Kidney (tissue), 13 donors: ENCODE measurements at regions not wholly inside any gene's neighbourhood (a gene's known extent, or its start where the extent isn't known, plus 50 kb on each side); places are given as distances from the start of the nearest gene placed in this dataset.

ENCODE experiments used
- DNase-seq, 5 donors: peaks; one replicate each; pipeline ENCODE4 v3.0.0-alpha.2; 2013 to 2020
- FAIRE-seq: peaks from 2 replicates; lab custom pipeline; 2012; peaks lifted over from hg19 to GRCh38; lab: Jason Lieb, UNC
- H3K27ac ChIP-seq, 2 donors: one replicate each; pipeline ENCODE4 v1.7.0; 2013; ENCODE audit warnings: low read depth in 2 of 2, low read length in 2 of 2, inconsistent platforms in 1 of 2
- H3K27me3 ChIP-seq: one replicate; pipeline ENCODE4 v1.7.1; 2013; ENCODE audit warnings: low read length, inconsistent platforms; ENCODE audit not compliant: control insufficient read depth, insufficient read depth
- H3K36me3 ChIP-seq, 3 donors: one replicate each; pipeline versions ENCODE4 v1.7.0 to v1.7.1; 2013; ENCODE audit warnings: low read length in 3 of 3, control low read depth in 1 of 3, inconsistent platforms in 1 of 3; ENCODE audit not compliant: insufficient read depth in 3 of 3, control insufficient read depth in 2 of 3
- H3K4me1 ChIP-seq, 3 donors: one replicate each; pipeline versions ENCODE4 v1.7.0 to v1.7.1; 2013; ENCODE audit warnings: low read length in 3 of 3, inconsistent platforms in 1 of 3, low read depth in 1 of 3; ENCODE audit not compliant: control insufficient read depth in 2 of 3, insufficient read depth in 2 of 3
- H3K4me3 ChIP-seq, 3 donors: one replicate each; pipeline versions ENCODE4 v1.7.0 to v1.8.1; 2013; ENCODE audit warnings: low read length in 3 of 3, control low read depth in 1 of 3, inconsistent platforms in 1 of 3
- H3K9ac ChIP-seq, 3 donors: one replicate each; pipeline versions ENCODE4 v1.7.0 to v1.7.1; 2013; ENCODE audit warnings: low read length in 3 of 3, control low read depth in 1 of 3, inconsistent platforms in 1 of 3
- H3K9me3 ChIP-seq, 3 donors: one replicate each; pipeline versions ENCODE4 v1.7.0 to v1.7.1; 2013; ENCODE audit warnings: low read length in 3 of 3, control low read depth in 1 of 3, inconsistent platforms in 1 of 3; ENCODE audit not compliant: control insufficient read depth in 2 of 3, insufficient read depth in 1 of 3
- intact Hi-C: fragments of 100-400 bp; cut with DNase I; formaldehyde crosslinking; loops from one replicate; pipeline ENCODE4 v1.11.1; 2022
- TF ChIP-seq, protein P1 (sequence below): IDR thresholded peaks from 3 replicates; pipeline ENCODE4 v1.5.1; 2012; ENCODE audit warnings: mild to moderate bottlenecking, moderate library complexity, borderline replicate concordance; ENCODE audit not compliant: insufficient read depth; ENCODE audit errors: extremely low read depth
- donor health status: control.
- donor health status: control.
- donor health status: control.
- donor health status: control.
- donor health status: control.
- donor health status: DM: yes; HTN: yes; CAD: no.
- donor health status: Normal renal cell carcinoma (clear cell type).

DNA sequence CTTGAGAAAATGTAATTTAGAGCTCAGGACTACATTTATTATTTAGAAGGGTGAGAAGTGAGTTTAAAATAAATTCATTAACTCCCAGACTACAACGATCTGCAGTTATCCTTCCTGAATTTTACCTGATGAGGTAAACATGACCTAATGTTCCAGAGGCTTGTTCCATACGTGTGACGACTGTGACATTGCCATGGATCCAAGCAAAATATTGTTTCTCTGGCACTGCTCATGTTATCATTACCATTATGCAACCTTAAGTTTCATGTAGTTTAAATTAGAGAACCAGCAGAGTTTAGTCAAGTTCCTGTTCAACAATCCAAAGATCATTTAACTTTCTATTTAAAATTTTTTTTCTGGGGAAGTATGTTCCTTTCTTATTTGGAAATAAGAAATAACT lies 279.6 kb downstream of the KLF5 start:
- no peaks in the 10 kb centered on the region for H3K4me1 ChIP-seq
- TF ChIP-seq, protein P1, sequence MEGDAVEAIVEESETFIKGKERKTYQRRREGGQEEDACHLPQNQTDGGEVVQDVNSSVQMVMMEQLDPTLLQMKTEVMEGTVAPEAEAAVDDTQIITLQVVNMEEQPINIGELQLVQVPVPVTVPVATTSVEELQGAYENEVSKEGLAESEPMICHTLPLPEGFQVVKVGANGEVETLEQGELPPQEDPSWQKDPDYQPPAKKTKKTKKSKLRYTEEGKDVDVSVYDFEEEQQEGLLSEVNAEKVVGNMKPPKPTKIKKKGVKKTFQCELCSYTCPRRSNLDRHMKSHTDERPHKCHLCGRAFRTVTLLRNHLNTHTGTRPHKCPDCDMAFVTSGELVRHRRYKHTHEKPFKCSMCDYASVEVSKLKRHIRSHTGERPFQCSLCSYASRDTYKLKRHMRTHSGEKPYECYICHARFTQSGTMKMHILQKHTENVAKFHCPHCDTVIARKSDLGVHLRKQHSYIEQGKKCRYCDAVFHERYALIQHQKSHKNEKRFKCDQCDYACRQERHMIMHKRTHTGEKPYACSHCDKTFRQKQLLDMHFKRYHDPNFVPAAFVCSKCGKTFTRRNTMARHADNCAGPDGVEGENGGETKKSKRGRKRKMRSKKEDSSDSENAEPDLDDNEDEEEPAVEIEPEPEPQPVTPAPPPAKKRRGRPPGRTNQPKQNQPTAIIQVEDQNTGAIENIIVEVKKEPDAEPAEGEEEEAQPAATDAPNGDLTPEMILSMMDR = no peak
- no peaks in the 10 kb centered on the region for H3K9me3 ChIP-seq
- H3K27me3 ChIP-seq = no peaks in the 10 kb centered on the region
- DNase-seq = no peak
- H3K9ac ChIP-seq = no peak overlapping the region
- H3K4me3 ChIP-seq = no peak overlapping the region
- H3K36me3 ChIP-seq = no peaks in the 10 kb centered on the region
- FAIRE-seq = no peak
- intact Hi-C loops = no loop called here
- no peak overlapping the region for H3K27ac ChIP-seq

DNA sequence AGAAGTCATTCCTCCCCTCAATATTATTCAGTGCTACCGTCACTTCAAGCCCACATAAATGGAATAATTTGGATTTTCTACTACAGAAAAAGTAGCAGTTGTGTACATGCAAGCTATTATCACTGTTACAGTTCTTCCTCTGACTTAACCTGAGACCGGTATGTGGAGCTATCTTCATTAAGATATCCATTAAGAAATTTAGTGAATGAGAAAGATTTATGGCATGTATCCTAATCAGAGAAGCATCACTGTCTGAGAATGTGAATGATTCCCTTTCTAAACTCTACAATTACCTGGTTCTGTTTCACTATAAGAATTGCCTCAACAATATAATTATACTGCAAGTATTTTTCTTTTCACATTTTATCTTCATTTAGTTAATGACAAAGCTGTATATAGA lies 278.7 kb downstream of the KLF5 start:
- DNase-seq (no peak), FAIRE-seq (no peak)
- H3K4me1 ChIP-seq = no peaks in the 10 kb centered on the region
- no peaks in the 10 kb centered on the region for H3K27me3 ChIP-seq
- H3K27ac ChIP-seq = no peak overlapping the region
- no peaks in the 10 kb centered on the region for H3K36me3 ChIP-seq
- intact Hi-C loops = no loop called here
- H3K4me3 ChIP-seq = no peak overlapping the region
- TF ChIP-seq, protein P1 = no peak
- no peak overlapping the region for H3K9ac ChIP-seq
- H3K9me3 ChIP-seq = no peaks in the 10 kb centered on the region

DNA sequence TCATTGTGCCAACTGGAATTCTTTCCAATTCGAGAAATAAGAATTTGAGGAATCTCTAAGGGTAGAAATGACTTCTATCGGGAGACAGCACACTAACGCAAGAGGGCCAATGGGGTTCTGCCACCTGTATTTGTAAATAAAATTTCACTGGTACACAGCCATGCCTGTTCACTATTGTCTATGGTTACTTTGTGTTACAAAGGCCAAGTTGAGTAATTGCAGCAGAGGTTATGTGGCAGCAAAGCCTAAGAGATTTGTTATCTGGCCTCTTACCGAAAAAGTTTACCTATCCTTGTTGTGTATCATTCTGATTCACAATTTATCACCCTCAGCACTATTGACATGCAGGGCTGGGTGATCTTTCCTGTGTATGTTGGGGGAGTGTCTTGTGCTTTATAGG lies 278.0 kb downstream of the KLF5 start:
- DNase-seq = no peak
- intact Hi-C loops = no loop called here
- H3K9me3 ChIP-seq = no peaks in the 10 kb centered on the region
- H3K4me3 ChIP-seq = no peak overlapping the region
- FAIRE-seq = no peak
- H3K27me3 ChIP-seq = no peaks in the 10 kb centered on the region
- H3K9ac ChIP-seq = no peak overlapping the region
- H3K4me1 ChIP-seq = no peaks in the 10 kb centered on the region
- H3K36me3 ChIP-seq = no peaks in the 10 kb centered on the region
- TF ChIP-seq, protein P1 = no peak
- no peak overlapping the region for H3K27ac ChIP-seq

DNA sequence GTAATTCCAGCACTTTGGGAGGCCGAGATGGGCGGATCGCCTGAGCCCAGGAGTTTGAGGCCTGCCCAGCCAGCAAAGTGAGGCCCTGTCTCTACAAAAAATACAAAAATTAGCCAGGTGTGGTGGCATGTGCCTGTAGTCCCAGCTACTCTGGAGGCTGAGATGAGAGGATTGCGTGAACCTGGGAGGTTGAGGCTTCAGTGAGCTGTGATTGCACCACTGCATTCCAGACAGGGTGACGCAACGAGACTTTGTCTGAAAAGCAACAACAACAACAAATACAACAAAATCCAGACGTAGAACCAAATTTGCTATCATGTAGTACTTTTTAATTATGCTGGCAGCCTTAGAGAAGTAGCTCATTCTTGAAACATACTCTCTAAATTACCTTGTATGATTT lies 277.1 kb downstream of the KLF5 start:
- DNase-seq (no peak), FAIRE-seq (no peak)
- H3K4me1 ChIP-seq = no peaks in the 10 kb centered on the region
- no peak overlapping the region for H3K27ac ChIP-seq
- H3K4me3 ChIP-seq = no peak overlapping the region
- TF ChIP-seq, protein P1 = no peak
- H3K9ac ChIP-seq = no peak overlapping the region
- intact Hi-C loops = no loop called here
- no peaks in the 10 kb centered on the region for H3K27me3 ChIP-seq
- H3K9me3 ChIP-seq = no peaks in the 10 kb centered on the region
- no peaks in the 10 kb centered on the region for H3K36me3 ChIP-seq
